ENCODE measurements at regions not wholly inside any gene's neighbourhood (a gene's known extent, or its start where the extent isn't known, plus 50 kb on each side); places are given as distances from the start of the nearest gene placed in this dataset.

- TF ChIP-seq POLR2AphosphoS5 (IDR thresholded peaks at IDR 0.05; ENCODE audit: low read depth), result no peak
- TF ChIP-seq, protein P1, sequence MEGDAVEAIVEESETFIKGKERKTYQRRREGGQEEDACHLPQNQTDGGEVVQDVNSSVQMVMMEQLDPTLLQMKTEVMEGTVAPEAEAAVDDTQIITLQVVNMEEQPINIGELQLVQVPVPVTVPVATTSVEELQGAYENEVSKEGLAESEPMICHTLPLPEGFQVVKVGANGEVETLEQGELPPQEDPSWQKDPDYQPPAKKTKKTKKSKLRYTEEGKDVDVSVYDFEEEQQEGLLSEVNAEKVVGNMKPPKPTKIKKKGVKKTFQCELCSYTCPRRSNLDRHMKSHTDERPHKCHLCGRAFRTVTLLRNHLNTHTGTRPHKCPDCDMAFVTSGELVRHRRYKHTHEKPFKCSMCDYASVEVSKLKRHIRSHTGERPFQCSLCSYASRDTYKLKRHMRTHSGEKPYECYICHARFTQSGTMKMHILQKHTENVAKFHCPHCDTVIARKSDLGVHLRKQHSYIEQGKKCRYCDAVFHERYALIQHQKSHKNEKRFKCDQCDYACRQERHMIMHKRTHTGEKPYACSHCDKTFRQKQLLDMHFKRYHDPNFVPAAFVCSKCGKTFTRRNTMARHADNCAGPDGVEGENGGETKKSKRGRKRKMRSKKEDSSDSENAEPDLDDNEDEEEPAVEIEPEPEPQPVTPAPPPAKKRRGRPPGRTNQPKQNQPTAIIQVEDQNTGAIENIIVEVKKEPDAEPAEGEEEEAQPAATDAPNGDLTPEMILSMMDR (IDR thresholded peaks at IDR 0.05; ENCODE audit: insufficient read depth, low read length), result no peak
- no peak for TF ChIP-seq GABPA (IDR thresholded peaks at IDR 0.05; ENCODE audit: low read depth)
These were observed 97.4 kb upstream of the NABP1 start for GRCh38 chr2:191580581-191580980.

Data from HL-60 (cell line).